Inflammatory macrophage treated with lipopolysaccharide for 4 hours (primary cell): ENCODE measurements at regions not wholly inside any gene's neighbourhood (a gene's known extent, or its start where the extent isn't known, plus 50 kb on each side); places are given as distances from the start of the nearest gene placed in this dataset.

ENCODE experiments used
- DNase-seq: peaks from one replicate; pipeline ENCODE4 v3.0.0-alpha.2; 2020

- no peak for DNase-seq
These were observed 107.0 kb downstream of the KCNF1 start for GRCh38 chr2:11018651-11019185.

GRCh38 chr2:11019614-11020013, 107.9 kb downstream of the KCNF1 start:
- no peak for DNase-seq

GRCh38 chr2:11022064-11022463, 110.3 kb downstream of the KCNF1 start:
- DNase-seq = no peak

- DNase-seq = no peak
These were observed 111.0 kb downstream of the KCNF1 start for GRCh38 chr2:11022591-11023273.

- no peak for DNase-seq
These were observed 111.9 kb downstream of the KCNF1 start for GRCh38 chr2:11023326-11024258.

GRCh38 chr2:11024259-11024645, 112.5 kb downstream of the KCNF1 start:
- DNase-seq = no peak

GRCh38 chr2:11024687-11025086, 113.0 kb downstream of the KCNF1 start:
- DNase-seq = no peak

- no peak for DNase-seq
These were observed 114.7 kb downstream of the KCNF1 start for GRCh38 chr2:11026286-11026921.

GRCh38 chr2:11027195-11027594, 115.5 kb downstream of the KCNF1 start:
- DNase-seq = no peak

GRCh38 chr2:11028407-11028916, 116.7 kb downstream of the KCNF1 start:
- DNase-seq = no peak

GRCh38 chr2:11029136-11029535, 117.4 kb downstream of the KCNF1 start:
- no peak for DNase-seq

- DNase-seq = no peak
These were observed 118.3 kb downstream of the KCNF1 start for GRCh38 chr2:11030036-11030435.

- no peak for DNase-seq
These were observed 119.2 kb downstream of the KCNF1 start for GRCh38 chr2:11030909-11031308.

- DNase-seq = peak; percentile 40
These were observed 120.1 kb downstream of the KCNF1 start for GRCh38 chr2:11031876-11032275.

- peak; percentile 38 for DNase-seq
These were observed 120.7 kb downstream of the KCNF1 start for GRCh38 chr2:11032396-11032795.

- DNase-seq = no peak
These were observed 121.4 kb downstream of the KCNF1 start for GRCh38 chr2:11033114-11033513.

GRCh38 chr2:11038641-11039040, 116.6 kb upstream of the SLC66A3 start:
- no peak for DNase-seq

GRCh38 chr2:11040992-11041391, 114.3 kb upstream of the SLC66A3 start:
- DNase-seq = no peak

- DNase-seq = no peak
These were observed 112.4 kb upstream of the SLC66A3 start for GRCh38 chr2:11042841-11043240.

- no peak for DNase-seq
These were observed 112.0 kb upstream of the SLC66A3 start for GRCh38 chr2:11043245-11043644.

GRCh38 chr2:11044201-11044600, 111.1 kb upstream of the SLC66A3 start:
- DNase-seq = no peak

- DNase-seq = no peak
These were observed 110.0 kb upstream of the SLC66A3 start for GRCh38 chr2:11045294-11045693.

GRCh38 chr2:11048335-11049008, 106.8 kb upstream of the SLC66A3 start:
- DNase-seq = no peak
